ENCODE measurements at regions not wholly inside any gene's neighbourhood (a gene's known extent, or its start where the extent isn't known, plus 50 kb on each side); places are given as distances from the start of the nearest gene placed in this dataset.

DNA sequence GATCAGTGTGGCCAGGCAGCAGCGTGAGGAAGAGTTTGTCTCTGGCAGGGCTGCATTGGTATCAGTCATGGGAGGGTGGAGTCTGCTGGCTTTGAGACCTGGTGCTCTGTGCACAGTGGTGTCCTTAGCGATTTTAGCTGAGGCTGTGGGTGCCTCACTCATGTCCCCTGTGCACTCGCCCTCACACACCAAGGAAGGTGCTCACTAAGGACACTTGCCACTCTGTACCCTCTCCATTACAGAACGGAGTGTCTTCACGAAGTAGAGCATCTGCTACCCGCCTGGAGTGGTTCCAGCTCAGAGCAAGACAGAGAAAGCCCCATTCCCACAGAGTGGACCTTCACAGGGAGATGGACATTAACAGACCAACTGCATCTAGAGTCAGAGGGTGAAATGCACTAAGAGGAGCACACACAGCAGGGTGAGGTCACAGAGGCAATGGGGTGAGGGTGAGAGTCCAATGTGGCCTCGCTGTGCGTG is 117.9 kb downstream of the MATN1 start:
- Histone ChIP-seq H3K4me1 (ENCODE audit: control insufficient read depth in 1 of 2, insufficient read depth in 1 of 2, low read depth in 1 of 2, low read length in 1 of 2) (no peaks in the 10 kb centered on the region), H3K9me3 (no peaks in the 10 kb centered on the region), H3K27ac (no peak overlapping the region), H3K36me3 (no peaks in the 10 kb centered on the region), H3K27me3 (peaks cover 12% of the 10 kb centered on the region), H3K4me3 (ENCODE audit: low read depth in 1 of 2, low read length in 1 of 2) (no peak overlapping the region)
- TF ChIP-seq, protein P1, sequence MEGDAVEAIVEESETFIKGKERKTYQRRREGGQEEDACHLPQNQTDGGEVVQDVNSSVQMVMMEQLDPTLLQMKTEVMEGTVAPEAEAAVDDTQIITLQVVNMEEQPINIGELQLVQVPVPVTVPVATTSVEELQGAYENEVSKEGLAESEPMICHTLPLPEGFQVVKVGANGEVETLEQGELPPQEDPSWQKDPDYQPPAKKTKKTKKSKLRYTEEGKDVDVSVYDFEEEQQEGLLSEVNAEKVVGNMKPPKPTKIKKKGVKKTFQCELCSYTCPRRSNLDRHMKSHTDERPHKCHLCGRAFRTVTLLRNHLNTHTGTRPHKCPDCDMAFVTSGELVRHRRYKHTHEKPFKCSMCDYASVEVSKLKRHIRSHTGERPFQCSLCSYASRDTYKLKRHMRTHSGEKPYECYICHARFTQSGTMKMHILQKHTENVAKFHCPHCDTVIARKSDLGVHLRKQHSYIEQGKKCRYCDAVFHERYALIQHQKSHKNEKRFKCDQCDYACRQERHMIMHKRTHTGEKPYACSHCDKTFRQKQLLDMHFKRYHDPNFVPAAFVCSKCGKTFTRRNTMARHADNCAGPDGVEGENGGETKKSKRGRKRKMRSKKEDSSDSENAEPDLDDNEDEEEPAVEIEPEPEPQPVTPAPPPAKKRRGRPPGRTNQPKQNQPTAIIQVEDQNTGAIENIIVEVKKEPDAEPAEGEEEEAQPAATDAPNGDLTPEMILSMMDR (IDR thresholded peaks at IDR 0.05), result no peak

DNA sequence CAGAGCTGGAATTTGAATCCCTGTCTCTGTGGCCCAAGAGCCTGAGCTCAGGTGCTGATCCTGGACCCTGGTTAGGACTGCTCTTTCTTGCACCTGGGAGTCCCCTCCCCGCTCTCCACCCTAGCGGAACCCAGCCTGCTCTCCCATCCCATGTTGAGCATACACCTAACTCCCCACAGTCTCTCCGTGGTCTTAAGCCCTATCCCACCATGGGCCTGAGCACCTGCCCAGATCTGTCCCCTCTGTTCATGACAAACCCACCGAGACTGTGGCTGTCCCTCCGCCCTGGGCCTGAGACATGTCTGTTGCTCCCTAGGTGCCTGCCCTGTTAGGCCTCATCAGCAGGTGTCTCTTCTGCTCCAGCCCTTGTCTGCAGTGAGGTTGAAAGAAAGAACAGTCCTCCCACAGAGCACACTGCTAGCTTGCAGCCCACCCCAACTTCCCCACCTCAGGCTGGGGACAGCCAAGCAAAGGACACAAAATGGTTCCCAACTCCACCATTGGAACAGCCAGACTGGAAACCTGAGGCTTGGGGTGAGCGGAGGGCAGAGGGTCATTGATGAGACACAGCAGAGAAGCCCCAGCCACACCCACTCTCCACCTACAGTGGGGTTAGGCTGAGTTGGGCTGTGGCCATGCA is 118.5 kb downstream of the MATN1 start:
- TF ChIP-seq, protein P1 (IDR thresholded peaks at IDR 0.05), result no peak
- Histone ChIP-seq H3K9me3 (no peaks in the 10 kb centered on the region), H3K4me3 (ENCODE audit: low read depth in 1 of 2, low read length in 1 of 2) (no peak overlapping the region), H3K4me1 (ENCODE audit: control insufficient read depth in 1 of 2, insufficient read depth in 1 of 2, low read depth in 1 of 2, low read length in 1 of 2) (no peaks in the 10 kb centered on the region), H3K36me3 (no peaks in the 10 kb centered on the region), H3K27ac (no peak overlapping the region), H3K27me3 (peaks cover 7% of the 10 kb centered on the region)

DNA sequence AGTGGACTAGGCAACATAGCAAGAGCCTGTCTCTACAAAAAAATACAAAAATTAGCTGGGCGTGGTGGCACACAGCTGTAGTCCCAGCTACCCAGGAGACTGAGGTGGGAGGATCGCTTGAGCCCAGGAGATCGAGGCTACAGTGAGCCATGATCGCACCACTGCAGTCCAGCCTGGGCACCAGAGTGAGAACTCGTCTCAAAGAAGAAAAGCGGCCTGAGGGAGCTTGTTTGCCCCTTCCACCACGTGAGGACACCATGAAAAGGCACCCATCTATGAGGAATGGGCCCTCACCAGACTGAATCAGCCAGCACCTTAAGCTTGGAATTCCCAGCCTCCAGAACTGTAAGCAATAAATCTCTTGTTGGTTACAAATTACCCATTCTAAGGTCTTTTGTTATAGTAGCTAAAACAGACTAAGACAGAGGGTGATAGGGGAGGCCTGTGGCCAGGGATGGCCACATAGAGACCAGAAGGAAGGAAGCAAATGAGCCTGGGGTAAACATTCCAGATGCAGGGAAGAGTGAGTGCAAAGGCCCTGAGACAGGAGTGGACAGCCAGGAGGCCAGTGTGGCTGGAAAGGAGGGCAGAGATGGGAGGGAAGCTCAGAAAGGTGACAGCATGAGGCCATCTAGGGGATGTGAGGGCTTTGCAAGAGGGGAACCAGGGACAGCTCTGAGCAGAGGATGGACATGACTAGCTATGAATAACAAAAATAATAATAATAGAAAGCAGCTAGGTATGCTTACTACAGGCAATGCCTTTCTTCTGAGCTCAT is 120.1 kb downstream of the MATN1 start:
- no peaks in the 10 kb centered on the region for H3K9me3 ChIP-seq
- H3K27ac ChIP-seq, result no peak overlapping the region
- H3K36me3 ChIP-seq, result no peaks in the 10 kb centered on the region
- no peak overlapping the region for H3K4me3 ChIP-seq (ENCODE audit: low read depth in 1 of 2, low read length in 1 of 2)
- H3K27me3 ChIP-seq, result no peaks in the 10 kb centered on the region
- H3K4me1 ChIP-seq (ENCODE audit: control insufficient read depth in 1 of 2, insufficient read depth in 1 of 2, low read depth in 1 of 2, low read length in 1 of 2), result no peaks in the 10 kb centered on the region
- TF ChIP-seq, protein P1 (IDR thresholded peaks at IDR 0.05), result no peak

DNA sequence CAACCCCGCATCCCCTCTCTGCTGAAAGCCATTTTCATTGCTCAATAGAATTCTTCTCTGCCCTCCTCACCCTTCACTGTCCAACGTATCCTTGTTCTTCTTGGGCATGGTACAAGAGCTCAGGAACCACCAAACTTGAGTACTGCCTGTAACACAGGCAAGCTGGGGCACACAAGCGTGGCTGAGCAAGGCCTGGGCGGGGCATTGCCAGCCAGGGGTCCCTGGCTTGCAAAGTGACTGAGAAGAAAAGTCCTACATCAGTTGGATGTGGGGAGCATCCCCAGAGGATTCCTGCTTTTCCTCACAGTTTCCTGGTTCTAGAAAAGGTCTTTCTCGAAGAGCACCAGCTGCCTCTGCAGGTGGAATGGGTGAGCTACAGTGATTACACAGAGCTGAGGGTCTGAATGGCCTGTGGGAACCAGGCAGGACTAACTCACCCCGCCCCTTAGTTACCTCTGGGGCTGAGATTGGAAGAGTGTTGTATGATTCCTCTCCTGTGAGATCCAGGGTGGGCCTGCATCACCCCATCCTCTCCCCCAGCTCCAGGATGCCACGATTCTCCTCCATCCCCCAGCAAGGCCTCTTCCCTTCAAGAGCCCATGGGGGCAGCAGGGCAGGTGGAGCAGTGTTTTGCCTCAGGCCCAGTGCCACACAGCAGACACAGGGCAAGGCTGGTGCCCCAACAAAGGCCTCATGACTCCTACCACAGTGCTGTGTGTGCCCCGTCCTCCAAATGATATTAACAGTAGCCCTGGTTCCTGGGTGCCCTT is 121.9 kb downstream of the MATN1 start:
- Histone ChIP-seq H3K9me3 (no peaks in the 10 kb centered on the region), H3K27me3 (no peaks in the 10 kb centered on the region), H3K4me1 (ENCODE audit: control insufficient read depth in 1 of 2, insufficient read depth in 1 of 2, low read depth in 1 of 2, low read length in 1 of 2) (no peaks in the 10 kb centered on the region), H3K36me3 (no peaks in the 10 kb centered on the region), H3K4me3 (ENCODE audit: low read depth in 1 of 2, low read length in 1 of 2) (no peak overlapping the region), H3K27ac (no peak overlapping the region)
- TF ChIP-seq, protein P1 (IDR thresholded peaks at IDR 0.05), result no peak

DNA sequence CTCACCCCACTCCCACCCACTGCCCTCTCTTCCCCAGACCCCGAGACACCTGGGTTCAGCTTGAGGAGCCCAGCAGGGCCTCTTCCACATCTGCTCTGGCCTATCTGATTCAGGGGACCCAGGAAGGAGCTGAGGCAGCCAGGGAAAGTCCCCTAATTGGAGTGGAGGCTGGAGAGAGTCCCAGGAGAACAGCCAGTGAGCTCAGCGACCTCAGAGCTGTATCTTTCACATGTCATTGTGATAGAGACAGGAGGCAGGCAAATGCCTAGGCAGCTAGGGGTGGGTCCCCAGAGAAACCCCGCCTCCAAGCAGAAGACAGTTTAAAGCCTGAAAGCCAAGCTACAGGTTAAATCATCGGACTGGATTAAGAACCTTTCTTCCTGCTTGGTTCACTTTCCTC is 122.7 kb downstream of the MATN1 start:
- Histone ChIP-seq H3K4me3 (ENCODE audit: low read depth in 1 of 2, low read length in 1 of 2) (no peak overlapping the region), H3K36me3 (no peaks in the 10 kb centered on the region)
- TF ChIP-seq, protein P1 (IDR thresholded peaks at IDR 0.05), result no peak

More for the DNA sequence above, 122.7 kb downstream of the MATN1 start:
- H3K27me3 ChIP-seq, result no peaks in the 10 kb centered on the region
- H3K27ac ChIP-seq, result no peak overlapping the region
- no peaks in the 10 kb centered on the region for H3K4me1 ChIP-seq (ENCODE audit: control insufficient read depth in 1 of 2, insufficient read depth in 1 of 2, low read depth in 1 of 2, low read length in 1 of 2)
- H3K9me3 ChIP-seq, result no peaks in the 10 kb centered on the region
